H54 (cell line): ENCODE measurements at regions not wholly inside any gene's neighbourhood (a gene's known extent, or its start where the extent isn't known, plus 50 kb on each side); places are given as distances from the start of the nearest gene placed in this dataset.

ENCODE experiments used
- DNase-seq: peaks from one replicate; pipeline ENCODE4 v3.0.0; 2011; ENCODE audit warnings: low spot score, mixed read lengths; ENCODE audit not compliant: insufficient read length
- FAIRE-seq: peaks from 3 replicates; lab custom pipeline; 2011; peaks lifted over from hg19 to GRCh38; lab: Jason Lieb, UNC
- POLR2A ChIP-seq: IDR thresholded peaks from 2 replicates; pipeline ENCODE4 v1.6.1; 2011; ENCODE audit warnings: low read depth, mild to moderate bottlenecking, low read length

GRCh38 chr3:104452697-104453096 is 914.0 kb upstream of the ALCAM start:
- no peak for FAIRE-seq
- no peak for TF ChIP-seq POLR2A

GRCh38 chr3:104458657-104459056 is 908.1 kb upstream of the ALCAM start:
- DNase-seq: no peak
- FAIRE-seq: no peak
- TF ChIP-seq POLR2A: no peak

More at GRCh38 chr3:104452697-104453096, 914.0 kb upstream of the ALCAM start:
- no peak for DNase-seq

- FAIRE-seq (peak; percentile 87), DNase-seq (no peak)
Observed at GRCh38 chr3:104460477-104461406, 906.0 kb upstream of the ALCAM start.

DNA sequence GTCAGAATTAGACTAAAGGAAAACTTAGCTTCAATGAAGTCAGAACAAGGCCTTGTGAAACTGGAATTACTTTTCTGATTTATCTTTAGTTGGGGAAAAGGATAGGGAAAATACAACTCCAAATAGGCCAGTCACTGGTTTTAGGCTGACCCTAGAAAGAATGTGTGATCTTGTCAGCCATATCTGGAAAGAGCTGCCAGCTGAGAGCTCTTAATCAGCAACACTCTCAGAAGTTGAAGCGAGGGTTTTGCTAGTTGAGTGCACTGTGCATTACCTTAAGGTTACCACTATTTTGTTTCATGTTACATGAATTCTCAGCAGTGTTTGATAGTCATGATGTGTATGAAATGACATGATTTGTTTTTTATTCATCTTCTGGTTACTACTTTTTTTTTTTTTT is 905.3 kb upstream of the ALCAM start:
- peak; percentile 38 for FAIRE-seq

More at GRCh38 chr3:104460477-104461406, 906.0 kb upstream of the ALCAM start:
- no peak for TF ChIP-seq POLR2A

GRCh38 chr3:104472221-104472620 is 894.5 kb upstream of the ALCAM start:
- no peak for TF ChIP-seq POLR2A
- no peak for FAIRE-seq
- DNase-seq: no peak

More for the DNA sequence above, 905.3 kb upstream of the ALCAM start:
- DNase-seq: no peak
- TF ChIP-seq POLR2A: no peak

GRCh38 chr3:104474011-104474410 is 892.7 kb upstream of the ALCAM start:
- DNase-seq (no peak), FAIRE-seq (no peak)
- no peak for TF ChIP-seq POLR2A

- no peak for TF ChIP-seq POLR2A
- no peak for DNase-seq
- no peak for FAIRE-seq
Observed at GRCh38 chr3:104503022-104503421, 863.7 kb upstream of the ALCAM start.

- no peak for TF ChIP-seq POLR2A
- FAIRE-seq (no peak), DNase-seq (no peak)
Observed at GRCh38 chr3:104510131-104510849, 856.4 kb upstream of the ALCAM start.

DNA sequence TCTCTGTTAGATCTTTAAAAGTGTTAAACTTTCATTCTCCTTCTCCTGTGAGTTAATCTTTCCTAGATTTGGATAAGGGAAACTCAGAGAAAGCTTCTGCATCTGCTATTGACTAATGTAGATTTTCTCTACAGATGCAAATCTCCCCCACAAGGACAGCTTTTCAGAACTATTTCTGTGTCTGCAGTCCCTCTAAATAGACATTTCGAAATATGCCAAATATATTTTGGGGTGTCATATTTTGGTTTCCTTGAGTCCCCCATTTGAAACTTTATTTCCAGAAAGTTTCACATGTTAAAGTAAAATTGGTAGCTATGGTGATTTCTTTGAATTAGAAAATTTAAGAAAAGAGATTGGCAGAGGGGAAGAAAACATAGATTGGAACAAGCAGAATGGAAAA is 852.3 kb upstream of the ALCAM start:
- DNase-seq (no peak), FAIRE-seq (no peak)
- TF ChIP-seq POLR2A: no peak

DNA sequence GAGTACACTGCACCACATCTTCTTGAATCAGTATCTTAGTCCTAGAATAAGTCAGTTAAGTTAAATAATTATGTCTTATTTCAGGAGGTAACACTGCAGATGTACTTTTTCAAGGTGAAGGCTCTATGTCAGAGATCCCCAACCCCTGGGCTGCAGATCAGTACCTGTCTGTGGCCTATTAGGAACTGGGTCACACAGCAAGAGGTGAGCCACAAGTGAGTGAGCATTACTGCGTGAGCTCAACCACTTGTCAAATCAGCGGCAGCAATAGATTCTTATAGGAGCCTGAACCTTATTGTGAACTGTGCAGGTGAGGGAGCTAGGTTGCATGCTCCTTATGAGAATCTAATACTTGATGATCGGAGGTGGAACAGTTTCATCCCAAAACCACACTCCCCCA is 851.9 kb upstream of the ALCAM start:
- no peak for TF ChIP-seq POLR2A
- FAIRE-seq (no peak), DNase-seq (no peak)

GRCh38 chr3:104519068-104519467 is 847.6 kb upstream of the ALCAM start:
- TF ChIP-seq POLR2A: no peak
- FAIRE-seq (no peak), DNase-seq (no peak)

- DNase-seq (no peak), FAIRE-seq (no peak)
Observed at GRCh38 chr3:104519468-104520227, 847.1 kb upstream of the ALCAM start.

DNA sequence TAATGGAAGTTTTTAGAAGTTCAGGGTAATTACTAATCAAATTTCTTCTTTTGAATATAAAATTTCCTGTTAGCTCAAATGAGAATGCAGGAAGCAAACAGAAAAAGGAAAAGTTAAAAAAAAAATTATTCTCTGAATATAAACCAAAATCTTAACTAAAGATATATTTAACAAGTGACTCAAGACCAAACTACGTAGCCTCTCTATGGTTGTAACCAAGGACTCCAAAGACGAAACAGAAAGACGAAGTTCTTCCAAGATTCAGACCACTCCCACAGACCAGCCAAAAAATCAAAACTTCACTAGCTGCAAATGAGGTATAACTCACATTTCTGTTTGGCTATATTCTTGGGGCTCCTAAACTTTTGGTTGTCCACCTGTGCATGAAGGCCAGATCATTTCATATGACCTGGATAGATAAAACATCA is 846.5 kb upstream of the ALCAM start:
- FAIRE-seq (no peak), DNase-seq (no peak)
- TF ChIP-seq POLR2A: no peak

More at GRCh38 chr3:104519468-104520227, 847.1 kb upstream of the ALCAM start:
- no peak for TF ChIP-seq POLR2A
